Common myeloid progenitor, CD34-positive (primary cell): ENCODE measurements at regions not wholly inside any gene's neighbourhood (a gene's known extent, or its start where the extent isn't known, plus 50 kb on each side); places are given as distances from the start of the nearest gene placed in this dataset.

Experiments used
- CTCF ChIA-PET: fragments of 350-600 bp; sonication (Branson Sonifier 250); formaldehyde crosslinking; loops from one replicate; lab custom pipeline; 2021; ENCODE audit warnings: antibody characterized with exemption; lab: Charles Lee
- POLR2A ChIA-PET: fragments of 350-600 bp; sonication (Branson Sonifier 250); formaldehyde crosslinking; loops from one replicate; lab custom pipeline; 2021; ENCODE audit warnings: antibody characterized with exemption; lab: Charles Lee
- DNase-seq, 3 donors: peaks; one replicate each; pipeline versions ENCODE4 v3.0.0 to v3.0.0-alpha.2; 2013
- H3K27ac ChIP-seq, 2 experiments: 1 replicate in 1 of 2; 2 replicates in 1 of 2; pipeline ENCODE4 v1.7.0; 2013; ENCODE audit warnings: inconsistent platforms in 2 of 2, low read length in 2 of 2, mild to moderate bottlenecking in 2 of 2, low read depth in 1 of 2, moderate library complexity in 1 of 2; ENCODE audit not compliant: severe bottlenecking in 2 of 2, insufficient read depth in 1 of 2, poor library complexity in 1 of 2
- H3K27me3 ChIP-seq, 5 experiments: replicated peaks in 2 of 5; 1 replicate in 3 of 5; 2 replicates in 2 of 5; pipeline versions ENCODE4 v1.6.1 to v1.7.0; 2013; ENCODE audit warnings: low read length in 4 of 5, mild to moderate bottlenecking in 2 of 5, moderate library complexity in 2 of 5, inconsistent platforms in 1 of 5; ENCODE audit not compliant: insufficient read depth in 5 of 5, control insufficient read depth in 4 of 5
- H3K36me3 ChIP-seq, 4 experiments: 1 replicate in 2 of 4; 2 replicates in 2 of 4; pipeline versions ENCODE4 v1.6.1 to v1.7.0; 2013; ENCODE audit warnings: low read length in 3 of 4, control low read depth in 1 of 4, mild to moderate bottlenecking in 1 of 4; ENCODE audit not compliant: control insufficient read depth in 4 of 4, insufficient read depth in 4 of 4
- H3K4me1 ChIP-seq, 4 experiments: 1 replicate in 3 of 4; 2 replicates in 1 of 4; pipeline versions ENCODE4 v1.6.1 to v1.7.1; 2013; ENCODE audit warnings: low read length in 3 of 4, mild to moderate bottlenecking in 3 of 4, control low read depth in 1 of 4, inconsistent platforms in 1 of 4, moderate library complexity in 1 of 4; ENCODE audit not compliant: control insufficient read depth in 4 of 4, insufficient read depth in 4 of 4; ENCODE audit errors: control extremely low read depth in 1 of 4
- H3K4me3 ChIP-seq, 7 experiments: 1 replicate in 4 of 7; 2 replicates in 3 of 7; pipeline versions ENCODE4 v1.5.1 to v1.7.0; 2013; ENCODE audit warnings: mild to moderate bottlenecking in 7 of 7, low read length in 6 of 7, moderate library complexity in 6 of 7, inconsistent platforms in 2 of 7, low read depth in 2 of 7, control low read depth in 1 of 7; ENCODE audit not compliant: insufficient read depth in 4 of 7, control insufficient read depth in 1 of 7; ENCODE audit errors: extremely low read depth in 1 of 7
- H3K9me3 ChIP-seq, 5 experiments: 1 replicate in 4 of 5; 2 replicates in 1 of 5; pipeline versions ENCODE4 v1.6.1 to v1.7.1; 2013; ENCODE audit warnings: low read length in 4 of 5, mild to moderate bottlenecking in 2 of 5, inconsistent platforms in 1 of 5, low read depth in 1 of 5, moderate library complexity in 1 of 5; ENCODE audit not compliant: control insufficient read depth in 4 of 5, insufficient read depth in 2 of 5; ENCODE audit errors: control extremely low read depth in 1 of 5
- WGBS: methylation state at CpG from one replicate; pipeline ENCODE4 v1.1.5; 2013; ENCODE audit not compliant: insufficient coverage; 5-methylcytosine and 5-hydroxymethylcytosine counted together

GRCh38 chr7:136302049-136302448 is 324.9 kb upstream of the MTPN start:
- Histone ChIP-seq H3K4me1 (no peaks in the 10 kb centered on the region), H3K27me3 (no peaks in the 10 kb centered on the region), H3K27ac (no peak overlapping the region), H3K4me3 (no peak overlapping the region), H3K9me3 (no peaks in the 10 kb centered on the region), H3K36me3 (no peaks in the 10 kb centered on the region)
- CTCF ChIA-PET: no interaction called here
- POLR2A ChIA-PET: no interaction called here
- WGBS: no CpG with 5 or more reads among the region's 1 CpG
- DNase-seq: no peak

GRCh38 chr7:136294977-136295376 is 317.8 kb upstream of the MTPN start:
- no peak for DNase-seq
- Histone ChIP-seq H3K4me1 (no peaks in the 10 kb centered on the region), H3K4me3 (no peak overlapping the region), H3K9me3 (no peaks in the 10 kb centered on the region), H3K27ac (no peak overlapping the region), H3K27me3 (no peaks in the 10 kb centered on the region), H3K36me3 (no peaks in the 10 kb centered on the region)
- 100% methylated on average over 1 of the region's 1 CpG for WGBS
- ChIA-PET POLR2A (no interaction called here), CTCF (no interaction called here)

- POLR2A ChIA-PET: no interaction called here
- CTCF ChIA-PET: no interaction called here
- Histone ChIP-seq H3K4me3 (no peak overlapping the region), H3K4me1 (no peaks in the 10 kb centered on the region), H3K27me3 (no peaks in the 10 kb centered on the region), H3K27ac (no peak overlapping the region), H3K36me3 (no peaks in the 10 kb centered on the region), H3K9me3 (no peaks in the 10 kb centered on the region)
- DNase-seq: no peak
Observed at GRCh38 chr7:136293841-136294391, 316.8 kb upstream of the MTPN start.

- ChIA-PET POLR2A (no interaction called here), CTCF (no interaction called here)
- Histone ChIP-seq H3K4me1 (no peaks in the 10 kb centered on the region), H3K36me3 (no peaks in the 10 kb centered on the region), H3K27ac (no peak overlapping the region), H3K4me3 (no peak overlapping the region), H3K27me3 (no peaks in the 10 kb centered on the region), H3K9me3 (no peaks in the 10 kb centered on the region)
- DNase-seq: no peak
- WGBS: 63% methylated on average over 5 of the region's 6 CpGs
Observed at GRCh38 chr7:136293272-136293671, 316.1 kb upstream of the MTPN start.

- H3K27me3 ChIP-seq: no peaks in the 10 kb centered on the region
- no peak for DNase-seq
- no peak overlapping the region for H3K4me3 ChIP-seq
- H3K27ac ChIP-seq: no peak overlapping the region
- no peaks in the 10 kb centered on the region for H3K36me3 ChIP-seq
- H3K9me3 ChIP-seq: no peaks in the 10 kb centered on the region
- CTCF ChIA-PET: no interaction called here
- POLR2A ChIA-PET: no interaction called here
- no peaks in the 10 kb centered on the region for H3K4me1 ChIP-seq
Observed at GRCh38 chr7:136292365-136292764, 315.2 kb upstream of the MTPN start.

GRCh38 chr7:136290351-136290750 is 313.2 kb upstream of the MTPN start:
- Histone ChIP-seq H3K4me1 (no peaks in the 10 kb centered on the region), H3K9me3 (no peaks in the 10 kb centered on the region), H3K36me3 (no peaks in the 10 kb centered on the region), H3K4me3 (no peak overlapping the region), H3K27ac (no peak overlapping the region), H3K27me3 (no peaks in the 10 kb centered on the region)
- no CpG with 5 or more reads among the region's 1 CpG for WGBS
- CTCF ChIA-PET: interaction anchor here (1.0 kb wide), 1 partner anchor 22 kb away, joined by 3 read pairs; no protein-coding TSS in a partner anchor
- POLR2A ChIA-PET: no interaction called here
- no peak for DNase-seq

- Histone ChIP-seq H3K36me3 (no peaks in the 10 kb centered on the region), H3K27me3 (no peaks in the 10 kb centered on the region), H3K4me3 (no peak overlapping the region), H3K9me3 (no peaks in the 10 kb centered on the region), H3K27ac (no peak overlapping the region), H3K4me1 (no peaks in the 10 kb centered on the region)
- WGBS: no CpG with 5 or more reads among the region's 2 CpGs
- ChIA-PET CTCF (interaction anchor here (0.6 kb wide), 1 partner anchor 1219 kb away, joined by 3 read pairs; no protein-coding TSS in a partner anchor), POLR2A (no interaction called here)
- DNase-seq: no peak
Observed at GRCh38 chr7:136278057-136278456, 300.9 kb upstream of the MTPN start.
